ENCODE measurements at regions not wholly inside any gene's neighbourhood (a gene's known extent, or its start where the extent isn't known, plus 50 kb on each side); places are given as distances from the start of the nearest gene placed in this dataset.

DNA sequence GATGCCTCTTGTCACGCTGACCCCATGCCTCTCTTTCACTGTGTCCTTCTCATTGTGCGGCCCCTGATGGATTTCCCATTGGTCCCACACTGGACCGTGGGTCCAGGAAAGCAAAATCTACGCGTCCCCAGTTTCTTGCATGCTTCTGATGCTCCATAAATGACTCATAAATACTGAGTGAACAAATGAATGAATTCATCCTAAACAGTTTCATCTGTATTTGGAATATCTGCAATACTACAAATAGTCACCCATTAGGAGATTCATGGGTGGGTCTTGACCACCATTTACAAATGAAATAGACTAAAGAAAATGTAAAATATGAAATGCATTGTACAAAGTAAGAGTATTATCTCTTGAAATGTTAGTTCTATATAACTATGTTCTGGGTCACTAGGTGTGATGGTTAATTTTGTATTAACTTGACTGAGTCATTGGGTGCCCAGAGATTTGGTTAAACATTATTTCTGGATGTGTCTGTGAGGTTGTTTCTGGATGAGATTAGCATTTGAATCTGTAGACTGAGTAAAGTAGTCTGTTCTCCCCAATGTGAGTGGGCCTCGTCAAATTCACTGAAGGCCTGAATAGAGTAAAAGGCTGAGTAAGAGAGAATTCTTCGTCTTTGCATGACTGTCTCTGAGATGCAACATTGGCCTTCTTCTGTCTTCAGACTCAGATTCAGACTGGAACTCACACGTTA lies 448.7 kb downstream of the PREX1 start:
- TF ChIP-seq YY1 (IDR thresholded peaks at IDR 0.05; ENCODE audit: insufficient read depth, insufficient read length) (no peak), ZNF274 (IDR thresholded peaks at IDR 0.05; ENCODE audit: low read depth, low read length) (no peak)
